B cell (primary cell): ENCODE measurements at regions not wholly inside any gene's neighbourhood (a gene's known extent, or its start where the extent isn't known, plus 50 kb on each side); places are given as distances from the start of the nearest gene placed in this dataset.

Source experiments
- ATAC-seq: fragments of 200-7000 bp; cut with Tn5 transposase; one replicate; pipeline ENCODE4 v1.10.0; 2021; ENCODE audit warnings: low read depth, mild to moderate bottlenecking, moderate number of reproducible peaks, moderate library complexity
- CTCF ChIA-PET: fragments of 350-600 bp; sonication (Branson Sonifier 250); formaldehyde crosslinking; loops from one replicate; lab custom pipeline; 2021; ENCODE audit warnings: antibody characterized with exemption, inconsistent platforms; lab: Charles Lee
- POLR2A ChIA-PET: fragments of 350-600 bp; sonication (Branson Sonifier 250); formaldehyde crosslinking; loops from one replicate; lab custom pipeline; 2021; ENCODE audit warnings: antibody characterized with exemption; lab: Charles Lee
- DNase-seq: peaks from one replicate; pipeline ENCODE4 v3.0.0; 2013
- H2AFZ ChIP-seq: 2 replicates; pipeline ENCODE4 v1.6.1; 2012; ENCODE audit warnings: mild to moderate bottlenecking, low read depth, low read length; ENCODE audit not compliant: insufficient read depth, poor library complexity, severe bottlenecking
- H3K27ac ChIP-seq, 2 donors: 1 replicate in 1 of 2; 2 replicates in 1 of 2; pipeline ENCODE4 v1.5.1; 2012 to 2013; ENCODE audit warnings: low read length in 2 of 2, mild to moderate bottlenecking in 2 of 2, moderate library complexity in 1 of 2
- H3K27me3 ChIP-seq, 4 experiments: fragments of 200-600 bp in 1 of 4; sonication (generic) in 1 of 4; replicated peaks in 1 of 4; 1 replicate in 2 of 4; 2 replicates in 2 of 4; pipeline versions ENCODE4 v1.6.1 to v1.7.0; 2013 to 2016; ENCODE audit warnings: low read length in 3 of 4, mild to moderate bottlenecking in 2 of 4, mixed read lengths in 1 of 4, moderate library complexity in 1 of 4; ENCODE audit not compliant: insufficient read depth in 4 of 4, control insufficient read depth in 3 of 4; ENCODE audit errors: control extremely low read depth in 1 of 4
- H3K36me3 ChIP-seq, 2 experiments: replicated peaks in 1 of 2; 1 replicate in 1 of 2; 2 replicates in 1 of 2; pipeline versions ENCODE4 v1.6.1 to v1.7.1; 2013; ENCODE audit warnings: low read length in 1 of 2; ENCODE audit not compliant: insufficient read depth in 2 of 2, control insufficient read depth in 1 of 2; ENCODE audit errors: control extremely low read depth in 1 of 2, extremely low read depth in 1 of 2
- H3K4me1 ChIP-seq, 2 donors: fragments of 200-600 bp in 1 of 2; sonication (generic) in 1 of 2; 1 replicate in 1 of 2; 2 replicates in 1 of 2; pipeline versions ENCODE4 v1.5.1 to v1.6.1; 2013 to 2017; ENCODE audit warnings: low read length in 2 of 2; ENCODE audit not compliant: control insufficient read depth in 2 of 2, insufficient read depth in 2 of 2
- H3K4me2 ChIP-seq: replicated peaks from 2 replicates; pipeline ENCODE3; 2012; ENCODE audit warnings: mild to moderate bottlenecking, low read depth, low read length; ENCODE audit not compliant: poor library complexity, severe bottlenecking
- H3K4me3 ChIP-seq, 5 experiments: fragments of 200-600 bp in 1 of 5; sonication (generic) in 1 of 5; 1 replicate in 3 of 5; 2 replicates in 2 of 5; pipeline versions ENCODE4 v1.5.1 to v1.7.0; 2011 to 2016; ENCODE audit warnings: low read length in 4 of 5, mild to moderate bottlenecking in 4 of 5, low read depth in 2 of 5, control low read depth in 1 of 5, moderate library complexity in 1 of 5; ENCODE audit not compliant: insufficient read depth in 1 of 5; ENCODE audit errors: control extremely low read depth in 1 of 5, extremely low read depth in 1 of 5
- H3K79me2 ChIP-seq: fragments of 200-600 bp; sonication (generic); one replicate; pipeline ENCODE4 v1.6.0; 2016; ENCODE audit warnings: low read length; ENCODE audit not compliant: control insufficient read depth, insufficient read depth
- H3K9ac ChIP-seq: fragments of 200-600 bp; sonication (generic); 2 replicates; pipeline ENCODE4 v1.6.1; 2017; ENCODE audit warnings: mild to moderate bottlenecking, low read length, moderate library complexity
- H3K9me3 ChIP-seq, 3 donors: one replicate each; pipeline versions ENCODE4 v1.6.1 to v1.7.1; 2013; ENCODE audit warnings: low read length in 2 of 3; ENCODE audit not compliant: control insufficient read depth in 2 of 3, insufficient read depth in 1 of 3; ENCODE audit errors: control extremely low read depth in 1 of 3
- H4K20me1 ChIP-seq: 2 replicates; pipeline ENCODE4 v1.6.0; 2012; ENCODE audit warnings: mild to moderate bottlenecking, low read length; ENCODE audit not compliant: insufficient read depth, control insufficient read depth, poor library complexity, severe bottlenecking
- H3K27ac Mint-ChIP-seq: one replicate; pipeline ENCODE4 v1.8.0; 2021; ENCODE audit warnings: mixed read lengths
- H3K27me3 Mint-ChIP-seq: one replicate; pipeline ENCODE4 v1.8.0; 2021; ENCODE audit warnings: mixed read lengths
- H3K4me1 Mint-ChIP-seq: one replicate; pipeline ENCODE4 v1.8.0; 2021; ENCODE audit warnings: mixed read lengths
- H3K4me3 Mint-ChIP-seq: one replicate; pipeline ENCODE4 v1.8.0; 2021; ENCODE audit warnings: mixed read lengths
- H3K9me3 Mint-ChIP-seq: one replicate; pipeline ENCODE4 v1.8.0; 2022; ENCODE audit warnings: mixed read lengths; ENCODE audit not compliant: insufficient read depth
- EZH2 ChIP-seq: IDR thresholded peaks from 2 replicates; pipeline ENCODE4 v1.6.1; 2012; ENCODE audit warnings: borderline replicate concordance, low read depth, mild to moderate bottlenecking, moderate library complexity, low read length; ENCODE audit not compliant: insufficient read depth, poor library complexity, severe bottlenecking
- WGBS: methylation state at CpG from one replicate; pipeline ENCODE4 v1.1.5; 2013; ENCODE audit warnings: missing lambda C conversion rate; ENCODE audit not compliant: insufficient coverage; 5-methylcytosine and 5-hydroxymethylcytosine counted together
- intact Hi-C: fragments of 100-400 bp; cut with micrococcal nuclease; formaldehyde crosslinking; loops from one replicate; pipeline ENCODE4 v1.10.0; 2022
- TF ChIP-seq, protein P1 (sequence below): fragments of 200-600 bp; IDR thresholded peaks from one replicate; pipeline ENCODE4 v1.8.0; 2022; ENCODE audit warnings: antibody characterized with exemption, mild to moderate bottlenecking

DNA sequence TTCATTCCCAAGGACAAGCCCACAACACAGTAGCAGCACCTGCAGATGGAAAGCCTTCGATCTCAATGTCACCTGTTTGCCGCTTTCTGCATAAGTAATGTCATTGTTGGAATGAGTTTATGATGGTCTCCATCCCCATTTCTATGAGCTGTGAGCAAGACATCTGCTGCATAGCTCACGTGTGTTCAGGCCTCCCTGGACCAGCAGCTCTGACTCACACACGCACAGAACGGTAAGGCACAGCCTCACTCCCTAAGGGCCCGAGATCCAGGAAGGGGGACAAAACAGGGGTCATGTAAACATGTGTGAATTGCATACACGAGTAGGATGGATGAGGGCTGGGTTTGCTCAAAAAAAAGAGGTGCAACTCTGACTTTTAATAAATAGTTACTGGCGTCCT is 223.1 kb downstream of the SOX9 start:
- Histone ChIP-seq H2AFZ (no peak overlapping the region), H3K9me3 (peaks cover 0 to 8% (median 0%) of the 10 kb centered on the region in 3 donors), H3K4me1 (no peaks in the 10 kb centered on the region), H4K20me1 (no peaks in the 10 kb centered on the region), H3K36me3 (no peaks in the 10 kb centered on the region), H3K27me3 (peaks cover 0 to 2% (median 0%) of the 10 kb centered on the region in 4 experiments), H3K9ac (no peak overlapping the region), H3K27ac (no peak overlapping the region), H3K79me2 (no peaks in the 10 kb centered on the region), H3K4me2 (no peak overlapping the region), H3K4me3 (no peak overlapping the region)
- ATAC-seq (no peak), DNase-seq (no peak)
- ChIA-PET CTCF (no interaction called here), POLR2A (no interaction called here)
- peaks cover 3% of the 10 kb centered on the region for H3K27me3 Mint-ChIP-seq
- H3K4me1 Mint-ChIP-seq, result no peaks in the 10 kb centered on the region
- 92% methylated on average over 2 of the region's 8 CpGs for WGBS
- H3K9me3 Mint-ChIP-seq, result no peaks in the 10 kb centered on the region
- no peak overlapping the region for H3K4me3 Mint-ChIP-seq
- no peak overlapping the region for H3K27ac Mint-ChIP-seq
- intact Hi-C loops, result no loop called here
- TF ChIP-seq EZH2, result no peak
- TF ChIP-seq, protein P1, sequence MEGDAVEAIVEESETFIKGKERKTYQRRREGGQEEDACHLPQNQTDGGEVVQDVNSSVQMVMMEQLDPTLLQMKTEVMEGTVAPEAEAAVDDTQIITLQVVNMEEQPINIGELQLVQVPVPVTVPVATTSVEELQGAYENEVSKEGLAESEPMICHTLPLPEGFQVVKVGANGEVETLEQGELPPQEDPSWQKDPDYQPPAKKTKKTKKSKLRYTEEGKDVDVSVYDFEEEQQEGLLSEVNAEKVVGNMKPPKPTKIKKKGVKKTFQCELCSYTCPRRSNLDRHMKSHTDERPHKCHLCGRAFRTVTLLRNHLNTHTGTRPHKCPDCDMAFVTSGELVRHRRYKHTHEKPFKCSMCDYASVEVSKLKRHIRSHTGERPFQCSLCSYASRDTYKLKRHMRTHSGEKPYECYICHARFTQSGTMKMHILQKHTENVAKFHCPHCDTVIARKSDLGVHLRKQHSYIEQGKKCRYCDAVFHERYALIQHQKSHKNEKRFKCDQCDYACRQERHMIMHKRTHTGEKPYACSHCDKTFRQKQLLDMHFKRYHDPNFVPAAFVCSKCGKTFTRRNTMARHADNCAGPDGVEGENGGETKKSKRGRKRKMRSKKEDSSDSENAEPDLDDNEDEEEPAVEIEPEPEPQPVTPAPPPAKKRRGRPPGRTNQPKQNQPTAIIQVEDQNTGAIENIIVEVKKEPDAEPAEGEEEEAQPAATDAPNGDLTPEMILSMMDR, result no peak

DNA sequence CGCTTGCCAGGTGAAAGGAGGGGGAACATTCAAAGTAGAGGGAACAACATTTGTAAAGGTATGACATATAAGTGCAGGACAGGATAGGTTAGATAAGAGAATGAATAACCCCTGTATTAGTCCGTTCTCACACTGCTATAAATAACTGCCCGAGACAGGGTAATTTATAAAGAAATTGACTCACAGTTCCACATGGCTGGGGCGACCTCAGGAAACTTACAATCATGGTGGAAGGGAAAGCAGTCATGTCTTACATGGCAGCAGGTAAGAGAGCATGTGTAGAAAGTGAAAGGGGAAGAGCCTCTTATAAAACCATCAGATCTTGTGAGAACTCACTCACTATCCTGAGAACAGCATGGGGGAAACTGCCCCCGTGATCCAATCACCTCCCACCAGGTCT is 223.8 kb downstream of the SOX9 start:
- no peak overlapping the region for H3K4me3 Mint-ChIP-seq
- Histone ChIP-seq H3K27me3 (peaks cover 0 to 2% (median 0%) of the 10 kb centered on the region in 4 experiments), H3K9ac (no peak overlapping the region), H2AFZ (no peak overlapping the region), H3K36me3 (no peaks in the 10 kb centered on the region), H3K79me2 (no peaks in the 10 kb centered on the region), H3K4me3 (no peak overlapping the region), H3K4me1 (no peaks in the 10 kb centered on the region), H4K20me1 (no peaks in the 10 kb centered on the region), H3K4me2 (no peak overlapping the region), H3K27ac (no peak overlapping the region), H3K9me3 (peaks cover 0 to 13% (median 0%) of the 10 kb centered on the region in 3 donors)
- no peak for TF ChIP-seq EZH2
- TF ChIP-seq, protein P1, result no peak
- ATAC-seq (no peak), DNase-seq (no peak)
- 70% methylated on average over 2 of the region's 5 CpGs for WGBS
- intact Hi-C loops, result no loop called here
- peaks cover 3% of the 10 kb centered on the region for H3K27me3 Mint-ChIP-seq
- H3K9me3 Mint-ChIP-seq, result no peaks in the 10 kb centered on the region
- POLR2A ChIA-PET, result no interaction called here
- H3K27ac Mint-ChIP-seq, result no peak overlapping the region
- CTCF ChIA-PET, result no interaction called here
- H3K4me1 Mint-ChIP-seq, result no peaks in the 10 kb centered on the region
